Kidney (tissue), 13 donors: ENCODE measurements at regions not wholly inside any gene's neighbourhood (a gene's known extent, or its start where the extent isn't known, plus 50 kb on each side); places are given as distances from the start of the nearest gene placed in this dataset.

Source experiments
- DNase-seq, 5 donors: peaks; one replicate each; pipeline ENCODE4 v3.0.0-alpha.2; 2013 to 2020
- FAIRE-seq: peaks from 2 replicates; lab custom pipeline; 2012; peaks lifted over from hg19 to GRCh38; lab: Jason Lieb, UNC
- H3K27ac ChIP-seq, 2 donors: one replicate each; pipeline ENCODE4 v1.7.0; 2013; ENCODE audit warnings: low read depth in 2 of 2, low read length in 2 of 2, inconsistent platforms in 1 of 2
- H3K27me3 ChIP-seq: one replicate; pipeline ENCODE4 v1.7.1; 2013; ENCODE audit warnings: low read length, inconsistent platforms; ENCODE audit not compliant: control insufficient read depth, insufficient read depth
- H3K36me3 ChIP-seq, 3 donors: one replicate each; pipeline versions ENCODE4 v1.7.0 to v1.7.1; 2013; ENCODE audit warnings: low read length in 3 of 3, control low read depth in 1 of 3, inconsistent platforms in 1 of 3; ENCODE audit not compliant: insufficient read depth in 3 of 3, control insufficient read depth in 2 of 3
- H3K4me1 ChIP-seq, 3 donors: one replicate each; pipeline versions ENCODE4 v1.7.0 to v1.7.1; 2013; ENCODE audit warnings: low read length in 3 of 3, inconsistent platforms in 1 of 3, low read depth in 1 of 3; ENCODE audit not compliant: control insufficient read depth in 2 of 3, insufficient read depth in 2 of 3
- H3K4me3 ChIP-seq, 3 donors: one replicate each; pipeline versions ENCODE4 v1.7.0 to v1.8.1; 2013; ENCODE audit warnings: low read length in 3 of 3, control low read depth in 1 of 3, inconsistent platforms in 1 of 3
- H3K9ac ChIP-seq, 3 donors: one replicate each; pipeline versions ENCODE4 v1.7.0 to v1.7.1; 2013; ENCODE audit warnings: low read length in 3 of 3, control low read depth in 1 of 3, inconsistent platforms in 1 of 3
- H3K9me3 ChIP-seq, 3 donors: one replicate each; pipeline versions ENCODE4 v1.7.0 to v1.7.1; 2013; ENCODE audit warnings: low read length in 3 of 3, control low read depth in 1 of 3, inconsistent platforms in 1 of 3; ENCODE audit not compliant: control insufficient read depth in 2 of 3, insufficient read depth in 1 of 3
- CTCF ChIP-seq: IDR thresholded peaks from 3 replicates; pipeline ENCODE4 v1.5.1; 2012; ENCODE audit warnings: mild to moderate bottlenecking, moderate library complexity, borderline replicate concordance; ENCODE audit not compliant: insufficient read depth; ENCODE audit errors: extremely low read depth
- intact Hi-C: fragments of 100-400 bp; cut with DNase I; formaldehyde crosslinking; loops from one replicate; pipeline ENCODE4 v1.11.1; 2022
- donor health status: control.
- donor health status: control.
- donor health status: control.
- donor health status: control.
- donor health status: control.
- donor health status: DM: yes; HTN: yes; CAD: no.
- donor health status: Normal renal cell carcinoma (clear cell type).

- Histone ChIP-seq H3K27me3 (no peaks in the 10 kb centered on the region), H3K9me3 (no peaks in the 10 kb centered on the region), H3K36me3 (no peaks in the 10 kb centered on the region), H3K4me1 (no peaks in the 10 kb centered on the region), H3K27ac (no peak overlapping the region), H3K9ac (no peak overlapping the region), H3K4me3 (no peak overlapping the region)
- DNase-seq (no peak), FAIRE-seq (no peak)
- intact Hi-C loops: no loop called here
- TF ChIP-seq CTCF: no peak
These were observed 337.3 kb upstream of the DIPK2B start for GRCh38 chrX:45537936-45538335.

GRCh38 chrX:45527834-45528233 is 327.2 kb upstream of the DIPK2B start:
- Histone ChIP-seq H3K4me3 (no peak overlapping the region), H3K9ac (no peak overlapping the region), H3K27me3 (no peaks in the 10 kb centered on the region), H3K9me3 (no peaks in the 10 kb centered on the region), H3K4me1 (no peaks in the 10 kb centered on the region), H3K27ac (no peak overlapping the region), H3K36me3 (no peaks in the 10 kb centered on the region)
- intact Hi-C loops: no loop called here
- FAIRE-seq (peak; percentile 8), DNase-seq (no peak)
- TF ChIP-seq CTCF: no peak

GRCh38 chrX:45524805-45525204 is 324.1 kb upstream of the DIPK2B start:
- intact Hi-C loops: no loop called here
- Histone ChIP-seq H3K9ac (no peak overlapping the region), H3K27me3 (no peaks in the 10 kb centered on the region), H3K36me3 (no peaks in the 10 kb centered on the region), H3K9me3 (no peaks in the 10 kb centered on the region), H3K27ac (no peak overlapping the region), H3K4me3 (no peak overlapping the region), H3K4me1 (no peaks in the 10 kb centered on the region)
- no peak for TF ChIP-seq CTCF
- DNase-seq (no peak), FAIRE-seq (no peak)

- Histone ChIP-seq H3K36me3 (no peaks in the 10 kb centered on the region), H3K27ac (no peak overlapping the region), H3K9me3 (no peaks in the 10 kb centered on the region), H3K4me1 (no peaks in the 10 kb centered on the region), H3K9ac (no peak overlapping the region), H3K4me3 (no peak overlapping the region), H3K27me3 (no peaks in the 10 kb centered on the region)
- no peak for FAIRE-seq
- intact Hi-C loops: no loop called here
- peak in 1 of 5 donors; percentile 3 for DNase-seq
- TF ChIP-seq CTCF: no peak
These were observed 323.6 kb upstream of the DIPK2B start for GRCh38 chrX:45524296-45524695.
